OCI-LY1 (cell line): ENCODE measurements at regions not wholly inside any gene's neighbourhood (a gene's known extent, or its start where the extent isn't known, plus 50 kb on each side); places are given as distances from the start of the nearest gene placed in this dataset.

Experiments
- CTCF ChIP-seq: fragments of 200-600 bp; sonication (generic), shearing (Covaris generic); IDR thresholded peaks from 2 replicates; pipeline ENCODE4 v1.5.1; 2017; ENCODE audit warnings: mild to moderate bottlenecking, antibody characterized with exemption, low read length, moderate library complexity, mixed read lengths
- EZH2 ChIP-seq: fragments of 200-600 bp; sonication (generic), shearing (Covaris generic); IDR thresholded peaks from 2 replicates; pipeline ENCODE4 v1.8.0; 2017; ENCODE audit warnings: borderline replicate concordance, mixed run types, mild to moderate bottlenecking, antibody characterized with exemption, low read length, moderate library complexity, mixed read lengths

GRCh38 chr3:115469649-115470048 lies 153.7 kb upstream of the GAP43 start:
- TF ChIP-seq CTCF (no peak), EZH2 (no peak)
